ENCODE measurements at regions not wholly inside any gene's neighbourhood (a gene's known extent, or its start where the extent isn't known, plus 50 kb on each side); places are given as distances from the start of the nearest gene placed in this dataset.

DNA sequence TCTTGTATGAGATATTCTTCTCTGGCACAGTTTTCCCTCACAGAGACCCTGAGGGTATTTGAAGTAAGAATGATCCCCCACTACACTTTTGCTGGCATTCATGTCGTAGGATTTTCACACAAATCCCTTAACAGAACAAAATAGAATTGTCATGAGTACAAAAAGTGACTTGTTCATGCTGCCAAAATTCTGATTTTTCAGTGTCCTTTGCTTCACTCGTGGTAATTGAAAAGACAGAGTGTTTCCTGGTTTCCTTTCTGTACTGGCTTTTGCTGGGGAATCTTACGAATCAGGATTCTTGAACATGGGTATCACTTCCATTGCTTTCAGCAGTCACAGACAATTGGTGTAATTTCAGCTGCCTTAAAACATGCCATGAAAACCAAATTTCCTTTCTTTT lies 756.3 kb downstream of the REEP3 start:
- H3K36me3 Mint-ChIP-seq (ENCODE audit: low read depth) = no peaks in the 10 kb centered on the region
- no peak for DNase-seq (ENCODE audit: low spot score)
- no peaks in the 10 kb centered on the region for H3K27me3 Mint-ChIP-seq (ENCODE audit: low read depth)
- no peak overlapping the region for H3K27ac Mint-ChIP-seq
- no peaks in the 10 kb centered on the region for H3K4me1 Mint-ChIP-seq (ENCODE audit: low read depth)
- no peaks in the 10 kb centered on the region for H3K9me3 Mint-ChIP-seq
- no peak overlapping the region for H3K4me3 Mint-ChIP-seq

DNA sequence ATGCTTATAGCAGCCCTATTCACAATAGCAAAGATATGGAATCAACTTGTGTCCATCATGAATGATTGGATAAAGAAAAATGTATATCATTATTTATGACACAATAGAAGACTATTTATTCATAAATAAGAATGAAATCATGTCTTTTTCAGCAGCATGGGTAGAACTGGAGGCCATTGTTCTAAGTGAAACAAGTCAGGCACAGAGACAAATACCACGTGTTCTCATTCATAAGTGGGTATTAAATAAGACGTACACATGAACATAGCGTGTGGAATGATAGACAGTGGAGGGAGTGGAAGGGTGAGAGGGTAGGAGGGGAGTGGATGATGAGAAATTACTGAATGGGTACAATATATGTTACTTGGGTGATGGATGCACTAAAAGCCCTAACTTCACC lies 762.4 kb downstream of the REEP3 start:
- no peaks in the 10 kb centered on the region for H3K27me3 Mint-ChIP-seq (ENCODE audit: low read depth)
- H3K27ac Mint-ChIP-seq = no peak overlapping the region
- no peaks in the 10 kb centered on the region for H3K4me1 Mint-ChIP-seq (ENCODE audit: low read depth)
- H3K36me3 Mint-ChIP-seq (ENCODE audit: low read depth) = no peaks in the 10 kb centered on the region
- H3K4me3 Mint-ChIP-seq = no peak overlapping the region
- H3K9me3 Mint-ChIP-seq = no peaks in the 10 kb centered on the region
- no peak for DNase-seq (ENCODE audit: low spot score)

DNA sequence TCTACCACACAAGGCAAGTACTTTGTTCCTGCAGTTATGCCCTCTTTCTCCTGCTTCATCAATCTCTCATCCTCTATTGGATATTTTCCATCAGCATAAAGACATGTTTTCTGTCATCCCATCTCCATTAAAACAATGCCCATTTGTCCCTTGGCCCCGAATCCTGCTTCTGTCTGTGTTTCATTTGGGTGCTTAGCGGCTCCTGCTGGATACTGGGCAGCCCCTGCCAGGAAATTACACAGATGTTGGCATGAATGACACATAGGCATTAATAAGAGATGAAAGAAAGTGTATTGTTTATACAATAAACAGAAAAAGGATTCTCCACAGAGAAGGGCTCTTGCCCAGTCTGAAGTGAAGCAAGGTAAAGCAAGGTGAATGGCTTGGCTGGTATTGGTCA lies 765.3 kb downstream of the REEP3 start:
- H3K9me3 Mint-ChIP-seq = no peaks in the 10 kb centered on the region
- no peaks in the 10 kb centered on the region for H3K27me3 Mint-ChIP-seq (ENCODE audit: low read depth)
- H3K27ac Mint-ChIP-seq = no peak overlapping the region

DNA sequence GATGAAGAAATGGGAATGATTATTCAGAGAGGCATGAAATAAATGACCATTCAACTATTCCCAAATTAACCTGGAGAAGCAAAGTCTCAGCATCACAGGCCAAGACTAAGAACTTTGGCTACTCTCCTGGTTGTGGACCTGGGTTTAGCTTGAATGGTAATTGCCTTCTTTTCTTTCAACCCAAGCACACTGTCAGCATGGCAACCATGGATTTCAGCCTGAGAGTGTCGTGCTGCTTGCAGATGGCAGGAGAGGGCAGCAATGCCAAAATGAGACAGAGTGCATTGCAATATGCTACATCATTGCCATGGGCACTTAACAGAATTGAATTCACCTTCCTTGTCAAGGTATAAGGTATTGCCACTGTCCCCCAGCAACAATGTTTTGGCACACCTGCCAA lies 767.2 kb downstream of the REEP3 start:
- no peaks in the 10 kb centered on the region for H3K36me3 Mint-ChIP-seq (ENCODE audit: low read depth)
- H3K27me3 Mint-ChIP-seq (ENCODE audit: low read depth) = no peaks in the 10 kb centered on the region
- H3K9me3 Mint-ChIP-seq = no peaks in the 10 kb centered on the region
- no peak overlapping the region for H3K27ac Mint-ChIP-seq
- no peak for DNase-seq (ENCODE audit: low spot score)
- H3K4me3 Mint-ChIP-seq = no peak overlapping the region
- no peaks in the 10 kb centered on the region for H3K4me1 Mint-ChIP-seq (ENCODE audit: low read depth)

More for the DNA sequence above, 765.3 kb downstream of the REEP3 start:
- no peak for DNase-seq (ENCODE audit: low spot score)
- Mint-ChIP-seq H3K4me3 (no peak overlapping the region), H3K36me3 (ENCODE audit: low read depth) (no peaks in the 10 kb centered on the region), H3K4me1 (ENCODE audit: low read depth) (no peaks in the 10 kb centered on the region)

DNA sequence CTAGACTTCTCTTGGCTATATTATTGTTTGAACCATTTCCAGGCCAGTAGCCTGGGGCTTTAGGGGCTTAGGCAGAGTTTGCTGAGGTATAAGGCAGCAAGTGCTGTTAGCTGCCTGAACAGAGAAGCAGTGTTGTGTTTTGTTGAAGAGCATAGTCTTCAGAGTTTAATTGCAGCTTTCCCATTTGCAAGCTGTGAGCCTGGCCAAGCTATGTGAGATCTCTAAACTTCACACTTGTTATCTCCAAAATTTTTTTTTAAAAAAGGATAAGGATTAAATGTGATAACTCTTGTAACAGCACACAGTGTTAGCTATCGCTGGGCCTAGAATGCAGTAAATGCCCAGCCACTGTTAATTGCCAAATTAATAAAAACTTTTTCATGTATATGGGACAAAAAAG lies 782.4 kb downstream of the REEP3 start:
- Mint-ChIP-seq H3K4me3 (no peak overlapping the region), H3K36me3 (ENCODE audit: low read depth) (no peaks in the 10 kb centered on the region), H3K4me1 (ENCODE audit: low read depth) (no peaks in the 10 kb centered on the region), H3K27ac (no peak overlapping the region), H3K27me3 (ENCODE audit: low read depth) (no peaks in the 10 kb centered on the region), H3K9me3 (no peaks in the 10 kb centered on the region)
- DNase-seq (ENCODE audit: low spot score) = no peak

DNA sequence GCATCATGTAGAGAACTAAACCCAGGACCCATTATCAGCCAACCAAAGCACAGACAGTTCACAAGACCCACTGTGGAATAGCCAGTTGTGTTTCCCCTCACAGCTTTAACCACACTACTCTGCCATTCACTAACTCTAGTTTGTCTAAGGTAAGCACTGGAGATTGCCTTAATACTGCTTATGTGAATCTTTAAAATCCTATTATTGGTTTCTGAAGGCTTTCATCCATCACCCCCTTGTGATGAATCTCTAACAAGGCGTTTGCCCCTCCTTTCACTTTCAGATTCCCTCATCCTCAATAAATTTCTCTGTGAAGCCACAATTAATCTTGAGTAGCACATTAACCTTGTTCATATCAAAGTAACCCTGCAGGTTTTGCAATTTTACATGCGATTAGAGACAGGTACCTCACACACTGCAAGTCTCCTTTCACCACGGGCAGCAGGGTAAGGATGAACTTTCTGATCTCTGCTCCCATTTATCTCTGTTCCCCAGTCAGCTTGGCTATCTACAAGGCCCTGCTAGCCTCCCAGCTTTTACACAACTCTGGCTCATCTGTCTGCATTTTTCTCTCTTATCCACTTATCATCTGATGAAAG lies 785.6 kb downstream of the REEP3 start:
- H3K36me3 Mint-ChIP-seq (ENCODE audit: low read depth) = no peaks in the 10 kb centered on the region
- no peaks in the 10 kb centered on the region for H3K9me3 Mint-ChIP-seq

DNA sequence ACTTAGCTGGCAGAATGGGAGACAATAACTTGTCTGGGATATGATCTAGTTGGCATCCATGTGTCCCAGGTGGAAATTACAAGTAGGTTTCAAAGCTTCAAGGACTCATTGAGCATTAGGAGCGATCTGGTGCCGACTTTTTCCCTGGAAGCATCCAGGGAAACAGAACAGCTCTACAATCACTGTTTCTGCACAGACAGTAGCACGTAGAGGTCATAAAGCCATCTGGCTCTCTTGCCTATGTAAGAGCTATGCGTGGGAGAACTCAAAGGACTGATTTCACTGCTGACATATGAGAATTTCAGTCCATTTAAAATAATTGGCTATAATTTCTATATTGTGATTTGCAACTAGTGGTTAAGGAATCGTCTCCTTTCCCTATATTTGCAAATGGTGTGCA lies 791.7 kb downstream of the REEP3 start:
- H3K27ac Mint-ChIP-seq = no peak overlapping the region

More for the DNA sequence above, 785.6 kb downstream of the REEP3 start:
- no peaks in the 10 kb centered on the region for H3K4me1 Mint-ChIP-seq (ENCODE audit: low read depth)
- no peak overlapping the region for H3K27ac Mint-ChIP-seq
- no peak overlapping the region for H3K4me3 Mint-ChIP-seq
- no peak for DNase-seq (ENCODE audit: low spot score)
- H3K27me3 Mint-ChIP-seq (ENCODE audit: low read depth) = no peaks in the 10 kb centered on the region

DNA sequence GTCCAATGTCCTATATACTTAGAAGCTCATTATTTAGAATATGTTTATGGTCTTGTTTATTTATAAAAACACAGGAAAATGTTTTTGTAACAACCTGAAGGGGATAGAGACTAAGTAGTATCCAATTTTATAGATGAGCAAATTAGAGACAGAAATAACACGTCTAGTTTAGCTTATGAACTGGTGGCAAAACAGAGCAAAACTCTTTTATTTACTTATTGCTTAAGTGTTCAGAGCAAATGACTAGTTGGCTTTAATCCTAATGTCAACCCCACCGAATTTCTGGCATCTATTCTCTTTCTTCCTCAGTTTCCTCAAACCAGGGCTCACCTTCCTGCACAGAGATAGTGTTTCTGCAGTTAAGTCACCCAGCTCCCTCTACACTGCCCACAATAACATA lies 792.8 kb downstream of the REEP3 start:
- Mint-ChIP-seq H3K9me3 (no peaks in the 10 kb centered on the region), H3K27me3 (ENCODE audit: low read depth) (no peaks in the 10 kb centered on the region), H3K36me3 (ENCODE audit: low read depth) (no peaks in the 10 kb centered on the region), H3K4me3 (no peak overlapping the region), H3K27ac (no peak overlapping the region), H3K4me1 (ENCODE audit: low read depth) (no peaks in the 10 kb centered on the region)
- no peak for DNase-seq (ENCODE audit: low spot score)

More for the DNA sequence above, 791.7 kb downstream of the REEP3 start:
- Mint-ChIP-seq H3K9me3 (no peaks in the 10 kb centered on the region), H3K36me3 (ENCODE audit: low read depth) (no peaks in the 10 kb centered on the region), H3K27me3 (ENCODE audit: low read depth) (no peaks in the 10 kb centered on the region), H3K4me1 (ENCODE audit: low read depth) (no peaks in the 10 kb centered on the region), H3K4me3 (no peak overlapping the region)
- no peak for DNase-seq (ENCODE audit: low spot score)

DNA sequence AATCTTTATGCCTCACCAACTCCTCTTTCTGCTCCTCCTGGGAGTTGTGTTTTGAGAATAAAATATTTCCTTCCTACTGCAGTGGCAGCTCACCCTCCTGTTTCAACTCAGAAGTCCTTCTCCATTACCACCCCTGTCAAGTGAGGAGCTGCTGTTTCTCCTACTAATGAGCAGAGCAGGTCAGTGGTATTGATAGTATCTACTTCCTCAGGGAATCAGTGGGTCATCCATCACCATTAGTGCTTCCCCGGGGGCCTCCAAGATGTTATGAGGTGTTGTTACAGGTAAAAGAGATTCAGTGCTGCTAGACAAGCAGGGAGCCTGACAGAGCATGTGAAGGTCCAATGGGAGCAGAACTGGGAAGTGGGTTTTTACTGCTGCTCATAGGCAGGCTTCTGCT lies 795.2 kb downstream of the REEP3 start:
- Mint-ChIP-seq H3K4me3 (no peak overlapping the region), H3K27ac (no peak overlapping the region), H3K9me3 (no peaks in the 10 kb centered on the region), H3K36me3 (ENCODE audit: low read depth) (no peaks in the 10 kb centered on the region), H3K27me3 (ENCODE audit: low read depth) (no peaks in the 10 kb centered on the region), H3K4me1 (ENCODE audit: low read depth) (no peaks in the 10 kb centered on the region)
- DNase-seq (ENCODE audit: low spot score) = no peak

DNA sequence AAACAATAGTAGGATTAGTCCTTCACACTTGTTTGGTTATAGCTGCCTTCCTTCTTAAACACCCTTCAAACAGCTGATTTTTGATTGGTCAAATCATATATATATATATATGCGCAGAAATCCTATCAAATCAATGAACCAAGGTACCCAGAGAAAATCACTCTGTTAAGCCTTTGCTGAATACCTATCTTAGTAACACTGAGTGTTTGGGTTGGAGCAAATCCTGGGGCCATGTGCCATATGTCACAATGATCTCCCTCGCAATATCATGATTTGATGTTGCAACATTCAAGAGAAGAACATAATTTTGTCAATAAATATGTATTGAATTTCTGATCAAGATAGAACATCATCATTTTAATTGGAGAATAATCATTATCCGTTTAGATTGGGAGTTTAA lies 795.6 kb downstream of the REEP3 start:
- Mint-ChIP-seq H3K4me3 (no peak overlapping the region), H3K9me3 (no peaks in the 10 kb centered on the region), H3K4me1 (ENCODE audit: low read depth) (no peaks in the 10 kb centered on the region), H3K36me3 (ENCODE audit: low read depth) (no peaks in the 10 kb centered on the region), H3K27ac (no peak overlapping the region), H3K27me3 (ENCODE audit: low read depth) (no peaks in the 10 kb centered on the region)
- DNase-seq (ENCODE audit: low spot score) = no peak

DNA sequence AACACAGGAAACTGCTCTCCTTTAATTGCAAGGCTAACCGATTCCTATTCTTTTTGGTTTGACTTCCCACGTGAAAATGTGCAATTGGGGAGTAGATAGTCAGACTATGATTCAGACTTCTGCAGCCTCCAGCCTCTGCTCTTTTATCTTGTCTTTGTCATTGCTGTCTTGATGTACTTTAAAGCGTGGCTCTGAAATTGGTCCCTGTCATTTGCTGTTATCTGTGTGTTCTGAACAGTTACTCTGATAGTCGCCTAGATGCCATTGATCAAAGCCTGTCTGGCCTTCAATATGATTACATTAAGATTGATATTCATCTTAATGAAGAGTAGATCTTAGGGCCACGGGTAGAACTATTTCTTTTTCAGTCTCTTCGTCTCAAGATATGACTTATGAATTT lies 799.2 kb downstream of the REEP3 start:
- Mint-ChIP-seq H3K27me3 (ENCODE audit: low read depth) (no peaks in the 10 kb centered on the region), H3K36me3 (ENCODE audit: low read depth) (no peaks in the 10 kb centered on the region), H3K27ac (no peak overlapping the region), H3K4me1 (ENCODE audit: low read depth) (no peaks in the 10 kb centered on the region), H3K4me3 (no peak overlapping the region), H3K9me3 (peaks cover 14% of the 10 kb centered on the region)
- no peak for DNase-seq (ENCODE audit: low spot score)

DNA sequence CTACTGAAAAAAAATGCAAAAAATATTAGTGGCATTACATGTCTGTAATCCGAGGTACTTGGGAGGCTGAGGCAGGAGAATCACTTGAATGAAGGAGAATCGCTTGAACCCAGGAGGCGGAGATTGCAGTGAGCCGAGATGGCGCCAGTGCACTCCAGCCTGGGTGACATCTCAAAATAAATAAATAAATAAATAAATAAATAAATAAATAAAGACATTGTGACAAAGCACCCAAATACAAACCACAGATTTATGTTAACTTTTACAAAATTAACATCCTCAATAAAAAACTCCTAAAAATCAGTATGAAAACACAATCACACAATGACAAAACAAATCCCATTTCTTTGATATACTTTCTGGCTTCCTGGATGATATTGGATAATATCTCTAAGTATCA lies 808.3 kb downstream of the REEP3 start:
- peaks cover 19% of the 10 kb centered on the region for H3K9me3 Mint-ChIP-seq
- DNase-seq (ENCODE audit: low spot score) = no peak
- H3K4me3 Mint-ChIP-seq = no peak overlapping the region
- H3K27ac Mint-ChIP-seq = no peak overlapping the region
- no peaks in the 10 kb centered on the region for H3K27me3 Mint-ChIP-seq (ENCODE audit: low read depth)
- H3K36me3 Mint-ChIP-seq (ENCODE audit: low read depth) = no peaks in the 10 kb centered on the region
- no peaks in the 10 kb centered on the region for H3K4me1 Mint-ChIP-seq (ENCODE audit: low read depth)

DNA sequence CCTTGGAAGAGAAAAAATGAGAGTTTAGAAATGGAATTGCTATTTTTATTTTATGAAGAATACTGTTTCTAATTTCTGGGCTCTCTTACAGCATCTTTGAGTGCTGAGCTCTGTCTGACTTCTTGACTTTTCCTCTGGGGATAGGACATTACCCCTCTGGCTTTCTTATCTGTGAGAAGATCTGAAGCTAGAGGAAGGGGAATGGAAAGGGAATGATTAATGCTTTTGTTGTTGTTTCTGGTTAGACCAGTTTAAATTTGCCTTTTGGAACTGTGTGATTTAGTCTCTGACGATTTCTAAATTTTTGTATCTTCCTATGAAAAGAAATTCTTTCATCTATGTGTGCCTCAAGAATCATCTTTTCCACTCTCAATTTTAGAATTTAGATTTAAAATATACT lies 811.4 kb downstream of the REEP3 start:
- H3K9me3 Mint-ChIP-seq = peaks cover 2% of the 10 kb centered on the region
- no peaks in the 10 kb centered on the region for H3K4me1 Mint-ChIP-seq (ENCODE audit: low read depth)
- no peaks in the 10 kb centered on the region for H3K36me3 Mint-ChIP-seq (ENCODE audit: low read depth)
- no peaks in the 10 kb centered on the region for H3K27me3 Mint-ChIP-seq (ENCODE audit: low read depth)
- H3K27ac Mint-ChIP-seq = no peak overlapping the region
- no peak overlapping the region for H3K4me3 Mint-ChIP-seq
- no peak for DNase-seq (ENCODE audit: low spot score)

DNA sequence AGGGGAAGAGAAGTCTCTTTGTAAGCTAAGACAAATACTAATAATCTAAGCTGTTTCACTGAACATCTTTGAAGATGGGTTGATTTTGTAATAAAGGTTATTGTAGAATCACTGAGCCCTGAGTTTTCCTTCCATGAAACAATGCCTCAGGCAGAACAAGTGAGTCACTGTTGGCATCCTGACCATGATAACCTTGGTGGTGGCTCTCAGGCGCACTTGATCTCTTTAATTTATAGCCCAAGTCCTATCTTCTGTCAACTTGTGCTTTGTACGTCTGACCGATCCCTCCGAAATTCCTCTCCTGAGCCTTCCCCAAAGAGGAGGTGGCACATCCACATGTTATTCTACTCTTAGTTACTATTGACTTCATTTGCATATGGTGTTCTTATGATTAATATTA lies 812.9 kb downstream of the REEP3 start:
- H3K4me3 Mint-ChIP-seq = no peak overlapping the region
- H3K27me3 Mint-ChIP-seq (ENCODE audit: low read depth) = no peaks in the 10 kb centered on the region
- no peak for DNase-seq (ENCODE audit: low spot score)
- H3K36me3 Mint-ChIP-seq (ENCODE audit: low read depth) = no peaks in the 10 kb centered on the region
- H3K4me1 Mint-ChIP-seq (ENCODE audit: low read depth) = no peaks in the 10 kb centered on the region
- H3K9me3 Mint-ChIP-seq = no peaks in the 10 kb centered on the region
- H3K27ac Mint-ChIP-seq = no peak overlapping the region

DNA sequence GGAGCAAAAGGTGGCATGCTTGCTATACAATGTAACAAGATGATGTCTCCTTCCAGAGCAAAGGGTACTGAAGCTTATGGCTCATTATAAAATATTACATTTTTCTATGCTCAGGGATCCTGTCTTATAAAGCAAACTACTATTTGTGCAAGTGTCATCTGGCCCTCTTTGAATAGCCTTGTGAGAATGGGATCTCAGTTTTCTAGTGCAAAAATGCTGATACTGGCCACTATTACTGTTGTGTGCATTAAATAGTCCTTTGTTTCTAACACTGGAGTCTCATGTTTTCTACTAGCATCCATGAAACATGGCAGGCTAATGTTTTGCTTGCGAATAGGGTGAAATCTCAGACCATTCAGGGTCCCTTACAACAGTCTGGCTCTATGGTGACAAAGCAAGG lies 823.0 kb downstream of the REEP3 start:
- H3K4me1 Mint-ChIP-seq (ENCODE audit: low read depth) = no peaks in the 10 kb centered on the region
- no peak overlapping the region for H3K27ac Mint-ChIP-seq
- no peaks in the 10 kb centered on the region for H3K9me3 Mint-ChIP-seq
- no peaks in the 10 kb centered on the region for H3K36me3 Mint-ChIP-seq (ENCODE audit: low read depth)
- no peak for DNase-seq (ENCODE audit: low spot score)
- H3K4me3 Mint-ChIP-seq = no peak overlapping the region
- no peaks in the 10 kb centered on the region for H3K27me3 Mint-ChIP-seq (ENCODE audit: low read depth)

All from T-helper 2 cell treated with Interferon-gamma antibody and Interleukin-4, amounts not matched to agents 5 μg/mL and 100 μg/mL, for 36 hours (primary cell).